ENCODE measurements at regions not wholly inside any gene's neighbourhood (a gene's known extent, or its start where the extent isn't known, plus 50 kb on each side); places are given as distances from the start of the nearest gene placed in this dataset.

- H3K36me3 ChIP-seq (ENCODE audit: low read depth): no peaks in the 10 kb centered on the region
- peak overlapping the region; percentile 54 for H3K4me3 ChIP-seq
- H3K9me3 ChIP-seq: no peaks in the 10 kb centered on the region
- ATAC-seq (peak; percentile 10), DNase-seq (peak in 2 of 3 donors; percentile 36 to 46)
- peaks cover 9% of the 10 kb centered on the region for H3K4me1 ChIP-seq (ENCODE audit: low read depth)
- intact Hi-C loops (cut with DNase I, micrococcal nuclease): no loop called here
- no peak for TF ChIP-seq CTCF (IDR thresholded peaks at IDR 0.05)
These were observed 84.1 kb upstream of the EPB41L3 start for GRCh38 chr18:5627776-5628511.

- intact Hi-C loops (cut with DNase I, micrococcal nuclease): no loop called here
- DNase-seq (peak in 1 of 3 donors; percentile 16), ATAC-seq (no peak)
- no peak overlapping the region for H3K4me3 ChIP-seq
- peaks cover 9% of the 10 kb centered on the region for H3K4me1 ChIP-seq (ENCODE audit: low read depth)
- H3K36me3 ChIP-seq (ENCODE audit: low read depth): no peaks in the 10 kb centered on the region
- H3K9me3 ChIP-seq: no peaks in the 10 kb centered on the region
- TF ChIP-seq CTCF (IDR thresholded peaks at IDR 0.05): no peak
These were observed 82.5 kb upstream of the EPB41L3 start for GRCh38 chr18:5626130-5626880.

GRCh38 chr18:5625076-5625475 is 81.3 kb upstream of the EPB41L3 start:
- Histone ChIP-seq H3K4me1 (ENCODE audit: low read depth) (peaks cover 7% of the 10 kb centered on the region), H3K9me3 (no peaks in the 10 kb centered on the region), H3K4me3 (no peak overlapping the region), H3K36me3 (ENCODE audit: low read depth) (no peaks in the 10 kb centered on the region)
- DNase-seq (no peak), ATAC-seq (no peak)
- TF ChIP-seq CTCF (IDR thresholded peaks at IDR 0.05): no peak
- intact Hi-C loops (cut with DNase I, micrococcal nuclease): no loop called here

- intact Hi-C loops (cut with DNase I, micrococcal nuclease): no loop called here
- Histone ChIP-seq H3K36me3 (ENCODE audit: low read depth) (no peaks in the 10 kb centered on the region), H3K9me3 (no peaks in the 10 kb centered on the region), H3K4me1 (ENCODE audit: low read depth) (peaks cover 4% of the 10 kb centered on the region), H3K4me3 (no peak overlapping the region)
- ATAC-seq: no peak
- no peak for DNase-seq
- no peak for TF ChIP-seq CTCF (IDR thresholded peaks at IDR 0.05)
These were observed 79.1 kb upstream of the EPB41L3 start for GRCh38 chr18:5622905-5623304.

- Histone ChIP-seq H3K36me3 (ENCODE audit: low read depth) (no peaks in the 10 kb centered on the region), H3K9me3 (no peaks in the 10 kb centered on the region), H3K4me1 (ENCODE audit: low read depth) (no peaks in the 10 kb centered on the region), H3K4me3 (no peak overlapping the region)
- DNase-seq: no peak
- no peak for TF ChIP-seq CTCF (IDR thresholded peaks at IDR 0.05)
- intact Hi-C loops (cut with DNase I, micrococcal nuclease): no loop called here
- no peak for ATAC-seq
These were observed 76.5 kb upstream of the EPB41L3 start for GRCh38 chr18:5620289-5620688.
